ENCODE measurements at regions not wholly inside any gene's neighbourhood (a gene's known extent, or its start where the extent isn't known, plus 50 kb on each side); places are given as distances from the start of the nearest gene placed in this dataset.
A peak's percentile ranks its signal among the peaks of the same experiment; 100 is the strongest.

DNA sequence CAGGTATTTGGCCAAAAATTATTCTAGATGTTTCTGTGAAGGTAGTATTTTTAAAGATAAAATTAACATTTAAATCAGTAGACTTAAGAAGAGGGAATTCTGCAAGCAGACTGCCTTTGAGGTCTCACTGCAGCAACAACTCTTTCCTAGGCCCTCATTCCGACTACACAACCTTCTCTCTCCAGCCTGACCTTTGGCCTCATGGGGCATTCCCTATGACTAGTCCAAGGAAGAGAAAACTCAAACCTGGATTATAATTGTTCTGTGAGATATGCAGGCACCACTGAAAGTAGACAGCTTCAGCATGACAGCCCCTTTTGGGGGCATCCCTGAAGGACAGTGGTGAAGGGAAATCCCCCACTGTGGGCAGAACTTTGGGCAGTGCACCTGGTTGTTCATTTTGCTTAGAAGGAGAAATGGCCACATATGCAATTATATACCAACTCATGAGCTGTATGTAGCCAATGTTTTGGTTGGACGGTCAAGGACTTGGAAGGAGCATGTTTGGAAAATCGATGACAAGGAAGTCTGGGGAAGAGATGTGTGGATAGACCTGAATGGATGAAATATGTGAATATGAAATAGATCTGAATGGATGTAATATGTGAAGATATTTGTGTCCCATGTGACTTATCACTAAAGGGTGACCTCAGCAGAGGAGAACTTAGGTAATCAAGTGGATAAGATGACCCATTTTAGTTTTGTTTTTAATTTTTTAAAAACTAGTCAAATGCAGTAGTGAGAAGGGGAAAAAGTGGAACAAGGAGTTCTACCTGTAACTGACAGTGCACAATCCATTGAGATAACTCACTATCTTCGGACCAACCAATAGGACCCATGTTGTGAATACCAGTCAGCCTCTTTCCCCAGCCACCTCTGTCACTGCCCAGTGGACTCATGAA, 233.3 kb upstream of the FOXN3 start:
- peak; percentile 31 for DNase-seq (ENCODE audit: low read depth)
- TF ChIP-seq, protein P1, sequence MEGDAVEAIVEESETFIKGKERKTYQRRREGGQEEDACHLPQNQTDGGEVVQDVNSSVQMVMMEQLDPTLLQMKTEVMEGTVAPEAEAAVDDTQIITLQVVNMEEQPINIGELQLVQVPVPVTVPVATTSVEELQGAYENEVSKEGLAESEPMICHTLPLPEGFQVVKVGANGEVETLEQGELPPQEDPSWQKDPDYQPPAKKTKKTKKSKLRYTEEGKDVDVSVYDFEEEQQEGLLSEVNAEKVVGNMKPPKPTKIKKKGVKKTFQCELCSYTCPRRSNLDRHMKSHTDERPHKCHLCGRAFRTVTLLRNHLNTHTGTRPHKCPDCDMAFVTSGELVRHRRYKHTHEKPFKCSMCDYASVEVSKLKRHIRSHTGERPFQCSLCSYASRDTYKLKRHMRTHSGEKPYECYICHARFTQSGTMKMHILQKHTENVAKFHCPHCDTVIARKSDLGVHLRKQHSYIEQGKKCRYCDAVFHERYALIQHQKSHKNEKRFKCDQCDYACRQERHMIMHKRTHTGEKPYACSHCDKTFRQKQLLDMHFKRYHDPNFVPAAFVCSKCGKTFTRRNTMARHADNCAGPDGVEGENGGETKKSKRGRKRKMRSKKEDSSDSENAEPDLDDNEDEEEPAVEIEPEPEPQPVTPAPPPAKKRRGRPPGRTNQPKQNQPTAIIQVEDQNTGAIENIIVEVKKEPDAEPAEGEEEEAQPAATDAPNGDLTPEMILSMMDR (IDR thresholded peaks at IDR 0.05; ENCODE audit: insufficient read depth, low read depth, low read length, missing control alignments) = no peak
- H3K4me3 ChIP-seq (ENCODE audit: low read length) = no peak overlapping the region

DNA sequence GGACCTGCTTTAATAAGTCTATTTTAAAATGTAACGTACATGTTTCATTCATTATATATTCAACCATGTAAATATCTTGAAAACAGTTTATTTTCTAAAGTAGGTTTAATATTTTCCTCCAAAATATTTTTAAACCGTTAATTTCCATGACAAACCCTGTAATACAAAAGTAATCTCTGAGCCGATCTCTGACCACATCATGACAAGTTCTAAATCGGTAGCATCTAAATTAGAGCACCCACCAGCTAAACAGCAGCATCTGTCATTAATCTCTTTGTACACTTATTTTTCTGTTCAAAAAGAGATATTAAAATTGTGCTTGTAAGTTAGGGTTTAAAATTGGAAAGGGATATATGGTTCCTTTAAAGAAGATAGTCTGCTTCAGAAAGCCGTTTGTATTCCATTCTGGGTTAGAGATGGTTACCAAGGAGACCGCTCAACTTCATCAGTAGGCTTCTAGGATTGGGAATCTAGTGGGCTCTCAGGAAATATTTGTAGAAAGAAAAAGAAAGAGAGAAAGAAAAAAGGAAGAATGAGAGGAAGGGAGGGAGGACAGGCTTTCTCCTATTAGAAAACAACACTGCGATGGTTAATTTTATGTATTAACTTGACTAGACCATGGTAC, 232.5 kb upstream of the FOXN3 start:
- H3K4me3 ChIP-seq (ENCODE audit: low read length) = no peak overlapping the region
- TF ChIP-seq, protein P1 (IDR thresholded peaks at IDR 0.05; ENCODE audit: insufficient read depth, low read depth, low read length, missing control alignments) = no peak
- no peak for DNase-seq (ENCODE audit: low read depth)

DNA sequence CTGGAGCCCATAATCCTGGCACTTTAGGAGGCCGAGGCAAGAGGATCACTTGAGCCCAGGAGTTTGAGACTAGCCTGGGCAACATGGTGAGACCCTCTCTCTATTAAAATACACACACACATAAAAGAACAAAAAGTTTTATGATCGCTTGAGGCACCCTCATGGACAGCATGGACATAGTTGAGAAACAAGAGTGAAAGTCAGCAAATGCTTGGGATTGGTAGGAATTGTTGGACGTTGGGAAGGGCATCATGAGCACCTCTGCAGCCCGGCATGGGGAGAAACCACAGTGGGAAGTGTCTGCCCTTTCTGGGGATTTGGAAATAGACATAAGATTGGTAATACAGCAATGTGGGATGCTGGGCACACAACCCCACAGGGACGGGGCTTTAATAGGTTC, 231.9 kb upstream of the FOXN3 start:
- TF ChIP-seq, protein P1 (IDR thresholded peaks at IDR 0.05; ENCODE audit: insufficient read depth, low read depth, low read length, missing control alignments) = no peak
- DNase-seq (ENCODE audit: low read depth) = no peak

DNA sequence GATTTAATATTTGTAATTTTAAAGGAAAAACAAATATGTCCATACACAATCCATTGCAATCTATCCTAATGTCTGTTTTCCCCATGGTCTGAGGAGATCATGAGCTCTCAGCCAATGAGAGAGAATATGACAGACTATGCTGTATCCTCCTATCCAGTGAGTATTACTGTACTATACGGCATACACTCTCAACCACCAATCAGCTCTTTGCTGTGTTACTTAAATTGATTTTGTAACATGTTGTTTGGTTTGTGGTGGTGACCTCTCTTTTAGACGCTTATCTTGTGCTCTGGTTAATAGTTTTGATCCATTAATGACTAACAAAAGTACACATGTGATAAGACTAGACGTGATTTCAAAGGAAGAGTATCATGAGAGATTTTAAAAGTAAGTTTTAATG, 231.5 kb upstream of the FOXN3 start:
- DNase-seq (ENCODE audit: low read depth) = no peak
- no peak overlapping the region for H3K4me3 ChIP-seq (ENCODE audit: low read length)
- TF ChIP-seq, protein P1 (IDR thresholded peaks at IDR 0.05; ENCODE audit: insufficient read depth, low read depth, low read length, missing control alignments) = no peak

More for the DNA sequence above, 231.9 kb upstream of the FOXN3 start:
- H3K4me3 ChIP-seq (ENCODE audit: low read length) = no peak overlapping the region

DNA sequence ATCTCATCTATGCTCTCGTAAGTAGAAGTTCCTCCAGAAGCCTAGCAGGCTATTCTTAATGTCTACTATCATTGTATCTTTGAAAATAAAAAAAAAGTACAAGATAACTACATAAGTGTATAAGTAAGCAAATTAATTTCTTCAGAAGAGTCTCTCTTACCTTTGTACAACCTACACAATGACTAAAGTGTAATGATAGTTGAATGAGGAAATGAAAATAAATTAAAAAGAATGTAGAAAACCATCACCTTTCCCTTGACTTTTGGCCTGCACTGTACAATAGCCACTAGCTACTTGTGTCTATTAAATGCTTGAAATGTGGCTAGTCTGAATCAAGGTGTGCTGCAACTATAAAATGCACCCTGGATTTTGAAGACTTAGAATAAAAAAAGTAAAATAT, 229.9 kb upstream of the FOXN3 start:
- TF ChIP-seq, protein P1 (IDR thresholded peaks at IDR 0.05; ENCODE audit: insufficient read depth, low read depth, low read length, missing control alignments) = no peak
- DNase-seq (ENCODE audit: low read depth) = no peak
- H3K4me3 ChIP-seq (ENCODE audit: low read length) = no peak overlapping the region

DNA sequence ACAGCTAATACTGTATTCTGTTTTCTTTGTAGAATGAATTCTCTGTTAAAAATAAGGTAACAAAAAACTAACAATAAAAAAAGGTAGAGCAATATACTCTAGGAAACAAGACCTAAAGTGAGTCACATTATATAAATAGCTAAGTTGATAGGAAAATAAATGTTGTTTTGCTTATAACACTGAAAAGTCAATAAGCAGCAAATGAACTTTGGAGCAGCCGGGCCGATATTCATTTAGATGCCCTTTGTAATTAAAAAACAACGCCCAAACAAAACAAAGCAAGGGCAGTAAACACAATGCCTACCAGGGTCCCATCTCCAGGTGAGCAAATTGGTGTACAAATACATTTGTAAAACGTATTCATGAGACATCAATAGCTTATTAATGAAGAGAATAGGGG, 227.6 kb upstream of the FOXN3 start:
- H3K4me3 ChIP-seq (ENCODE audit: low read length) = no peak overlapping the region
- DNase-seq (ENCODE audit: low read depth) = no peak
- TF ChIP-seq, protein P1 (IDR thresholded peaks at IDR 0.05; ENCODE audit: insufficient read depth, low read depth, low read length, missing control alignments) = no peak
